H1 (cell line): ENCODE measurements at regions not wholly inside any gene's neighbourhood (a gene's known extent, or its start where the extent isn't known, plus 50 kb on each side); places are given as distances from the start of the nearest gene placed in this dataset.

Source experiments
- CHD1 ChIP-seq: IDR thresholded peaks from 2 replicates; pipeline ENCODE4 v1.6.1; 2012; ENCODE audit warnings: low read depth, low read length, improper control_type of control experiment
- CREB1 ChIP-seq: IDR thresholded peaks from 2 replicates; pipeline ENCODE4 v1.6.1; 2012; ENCODE audit warnings: inconsistent platforms
- EP300 ChIP-seq, 2 experiments: IDR thresholded peaks; 1 replicate in 1 of 2; 2 replicates in 1 of 2; pipeline ENCODE4 v1.6.1; 2011 to 2012; ENCODE audit warnings: low read depth in 2 of 2, low read length in 2 of 2, mild to moderate bottlenecking in 2 of 2, borderline replicate concordance in 1 of 2, inconsistent platforms in 1 of 2, moderate library complexity in 1 of 2
- TF ChIP-seq, protein P1 (sequence below), 3 experiments: IDR thresholded peaks; 1 replicate in 2 of 3; 2 replicates in 1 of 3; pipeline versions ENCODE4 v1.5.1 to v1.6.1; 2011; ENCODE audit warnings: low read length in 3 of 3, mild to moderate bottlenecking in 3 of 3, inconsistent platforms in 2 of 3, low read depth in 1 of 3, moderate library complexity in 1 of 3; ENCODE audit not compliant: insufficient read depth in 1 of 3; ENCODE audit errors: control extremely low read depth in 1 of 3

DNA sequence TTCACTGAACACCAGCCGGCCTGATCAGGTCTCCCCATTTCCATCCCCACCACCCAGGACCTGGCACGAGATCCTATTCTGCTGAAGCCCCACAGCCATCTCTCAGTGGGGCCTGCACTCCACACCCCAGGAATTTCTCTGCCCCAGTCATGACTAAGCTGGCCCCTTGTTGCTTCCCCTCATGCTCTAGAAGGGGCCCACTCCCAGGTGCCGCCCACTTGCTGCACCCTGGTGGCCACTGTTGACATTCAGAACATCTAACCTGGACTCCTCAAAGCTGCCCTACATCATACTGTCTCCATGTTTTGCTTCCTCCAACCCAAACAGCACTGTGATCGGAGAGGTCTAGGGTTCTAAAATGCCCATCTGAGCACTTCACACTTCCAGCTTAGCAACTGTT lies 90.7 kb upstream of the KLHL29 start (continued):
- TF ChIP-seq, protein P1, sequence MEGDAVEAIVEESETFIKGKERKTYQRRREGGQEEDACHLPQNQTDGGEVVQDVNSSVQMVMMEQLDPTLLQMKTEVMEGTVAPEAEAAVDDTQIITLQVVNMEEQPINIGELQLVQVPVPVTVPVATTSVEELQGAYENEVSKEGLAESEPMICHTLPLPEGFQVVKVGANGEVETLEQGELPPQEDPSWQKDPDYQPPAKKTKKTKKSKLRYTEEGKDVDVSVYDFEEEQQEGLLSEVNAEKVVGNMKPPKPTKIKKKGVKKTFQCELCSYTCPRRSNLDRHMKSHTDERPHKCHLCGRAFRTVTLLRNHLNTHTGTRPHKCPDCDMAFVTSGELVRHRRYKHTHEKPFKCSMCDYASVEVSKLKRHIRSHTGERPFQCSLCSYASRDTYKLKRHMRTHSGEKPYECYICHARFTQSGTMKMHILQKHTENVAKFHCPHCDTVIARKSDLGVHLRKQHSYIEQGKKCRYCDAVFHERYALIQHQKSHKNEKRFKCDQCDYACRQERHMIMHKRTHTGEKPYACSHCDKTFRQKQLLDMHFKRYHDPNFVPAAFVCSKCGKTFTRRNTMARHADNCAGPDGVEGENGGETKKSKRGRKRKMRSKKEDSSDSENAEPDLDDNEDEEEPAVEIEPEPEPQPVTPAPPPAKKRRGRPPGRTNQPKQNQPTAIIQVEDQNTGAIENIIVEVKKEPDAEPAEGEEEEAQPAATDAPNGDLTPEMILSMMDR (IDR thresholded peaks at IDR 0.05; ENCODE audit: control extremely low read depth in 1 of 3, insufficient read depth in 1 of 3, low read depth in 1 of 3, low read length in 3 of 3) = peak; percentile 19 to 32 (median 31); a peak in 3 of 4 replicates
- TF ChIP-seq CREB1 = no peak
- TF ChIP-seq EP300 (IDR thresholded peaks at IDR 0.05; ENCODE audit: borderline replicate concordance in 1 of 2, low read depth in 2 of 2, low read length in 2 of 2) = no peak
- TF ChIP-seq CHD1 = no peak
